NCI-H446 treated with DMSO at 0.1 percent for 48 hours (cell line): ENCODE measurements at regions not wholly inside any gene's neighbourhood (a gene's known extent, or its start where the extent isn't known, plus 50 kb on each side); places are given as distances from the start of the nearest gene placed in this dataset.

ENCODE experiments used
- DNase-seq: peaks from one replicate; lab custom pipeline; 2025; lab: John Stamatoyannopoulos, UW

DNA sequence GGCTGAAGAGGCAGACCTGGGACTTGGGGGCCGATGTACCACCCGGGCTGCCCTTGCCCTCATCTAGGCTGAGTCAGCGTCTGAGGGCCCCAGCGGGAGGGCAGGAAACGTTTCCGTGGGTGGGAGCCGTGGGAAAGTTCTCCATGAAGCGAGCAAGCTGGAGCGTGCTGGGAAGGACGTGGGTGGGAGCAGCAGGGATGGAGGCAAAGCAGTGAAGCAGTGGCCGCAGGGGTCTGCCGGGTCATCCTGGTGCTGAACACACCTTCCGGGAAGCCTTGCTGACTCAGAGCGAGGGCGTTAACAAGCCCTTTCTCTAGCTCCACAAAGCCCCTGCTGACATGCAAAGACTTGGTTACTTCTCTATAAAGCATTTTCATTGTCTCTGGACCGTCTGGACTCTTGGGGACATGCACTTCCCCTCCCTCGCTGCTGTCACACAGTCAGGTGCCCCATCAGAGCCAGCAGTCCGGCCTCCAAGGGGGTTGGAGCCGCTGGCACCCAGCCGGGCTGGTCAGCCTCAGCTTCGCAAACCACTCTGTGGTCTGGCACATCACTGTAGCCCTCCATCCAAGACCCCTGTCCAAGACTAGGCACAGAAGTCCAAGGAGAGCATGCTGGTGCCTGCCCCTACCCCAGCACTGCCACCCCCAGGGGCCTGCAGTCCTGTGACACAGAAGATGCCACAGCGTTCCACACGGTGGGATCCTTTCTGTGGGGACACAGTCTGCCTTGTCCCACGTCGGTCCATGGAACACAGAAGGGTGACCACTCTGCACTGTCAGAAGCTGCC is 115.1 kb upstream of the GPC1 start:
- no peak for DNase-seq

- DNase-seq: no peak
Observed at GRCh38 chr2:240322231-240322955, 113.1 kb upstream of the GPC1 start.

DNA sequence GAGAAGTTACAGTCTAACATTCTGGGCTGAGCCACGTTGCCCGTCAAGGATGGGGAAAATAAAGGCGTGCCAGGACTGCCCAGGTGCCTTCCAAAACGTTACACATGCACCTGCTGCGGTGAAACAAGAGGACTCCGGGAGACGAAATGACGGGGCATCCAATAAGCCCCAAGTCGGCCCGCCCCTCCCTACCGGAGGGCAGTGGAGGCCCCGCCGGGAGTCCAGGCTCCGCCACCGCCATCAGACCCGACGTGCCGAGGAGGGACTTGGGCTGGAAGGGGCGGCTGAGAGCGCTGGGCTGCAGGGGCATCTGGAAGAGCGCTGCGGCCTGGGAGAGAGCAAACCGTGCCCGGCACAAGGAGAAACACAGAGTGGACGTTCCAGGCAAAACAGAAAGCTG is 112.5 kb upstream of the GPC1 start:
- no peak for DNase-seq

DNA sequence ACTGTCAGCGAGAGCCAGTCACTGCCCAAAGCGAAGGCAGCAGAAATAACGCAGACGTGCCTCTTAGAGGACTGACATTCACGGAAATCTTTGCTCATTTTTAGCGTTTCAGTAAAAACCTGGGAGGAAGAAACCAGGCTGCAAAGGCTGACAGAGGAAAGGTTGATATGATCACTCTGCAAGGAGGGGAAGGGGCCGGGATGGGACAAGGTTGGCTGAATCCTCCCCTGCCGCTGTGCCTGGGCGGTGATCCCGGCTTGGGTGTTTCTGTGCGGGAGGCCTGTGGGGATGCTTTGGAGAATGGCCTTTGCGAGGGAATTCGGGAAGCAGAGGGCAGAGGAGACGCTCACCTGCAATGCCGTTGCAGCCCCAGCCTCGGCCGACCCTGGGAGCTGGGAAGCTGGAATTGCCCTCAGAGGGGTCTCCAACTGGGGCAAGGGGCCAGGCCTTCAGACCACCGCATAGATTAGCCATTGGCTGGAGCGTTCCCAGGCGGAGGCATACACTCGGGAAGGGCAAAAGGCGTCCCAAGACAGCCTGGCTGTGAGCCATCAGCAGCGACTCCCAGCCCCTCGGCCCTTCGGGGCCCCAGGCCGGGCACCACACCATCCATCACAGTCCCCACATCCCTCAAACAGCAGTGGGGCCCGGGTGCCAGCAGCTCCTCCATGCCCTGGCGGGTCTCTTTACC is 111.7 kb upstream of the GPC1 start:
- no peak for DNase-seq

- no peak for DNase-seq
Observed at GRCh38 chr2:240324312-240325015, 111.0 kb upstream of the GPC1 start.

DNA sequence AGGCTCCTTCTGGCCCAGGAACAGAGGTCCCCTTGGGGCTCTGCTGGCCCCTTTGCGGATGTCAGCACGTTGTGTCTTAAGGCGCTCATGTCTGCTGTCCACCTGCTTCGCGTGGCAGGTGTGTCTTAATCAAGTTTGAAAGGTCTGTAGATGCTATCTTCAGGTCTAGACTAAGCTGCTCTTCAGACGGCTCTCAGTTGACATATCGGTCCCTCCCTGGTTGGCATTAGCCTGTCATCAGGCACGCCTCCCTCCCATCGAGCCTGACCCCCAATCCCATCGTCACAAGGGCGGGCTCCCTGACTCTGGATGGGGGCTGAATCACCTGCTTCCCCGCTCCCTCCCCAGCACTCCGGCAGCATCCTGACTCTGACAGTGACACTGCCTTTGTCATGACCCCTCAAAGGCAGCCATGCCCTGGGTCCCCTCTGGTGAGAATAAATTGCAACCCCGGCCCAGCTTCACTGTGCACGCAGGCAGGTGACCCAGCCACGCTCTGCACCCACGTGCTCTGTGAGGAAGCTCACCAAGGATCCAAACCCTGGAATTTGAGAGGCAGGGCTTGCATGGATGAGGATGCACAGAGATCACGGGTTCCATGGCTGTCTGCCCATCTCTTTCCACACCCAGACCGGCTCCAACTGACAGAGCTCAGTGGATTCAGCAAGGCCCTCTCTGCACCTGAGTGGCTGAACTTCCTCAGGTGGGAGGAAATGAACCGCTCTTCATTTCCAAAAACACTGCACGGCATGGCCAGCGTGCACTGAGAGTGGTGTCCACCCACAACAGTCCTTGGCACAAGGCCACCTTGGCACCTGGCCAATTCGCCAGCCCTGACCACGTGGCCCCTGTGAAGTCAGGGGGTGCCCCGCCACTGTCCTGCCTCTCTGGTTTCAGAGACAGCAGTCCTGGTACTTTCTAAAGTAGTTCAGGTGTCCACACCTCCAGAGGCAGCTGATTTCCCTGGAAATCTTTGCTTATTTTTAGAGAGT is 110.2 kb upstream of the GPC1 start:
- no peak for DNase-seq

DNA sequence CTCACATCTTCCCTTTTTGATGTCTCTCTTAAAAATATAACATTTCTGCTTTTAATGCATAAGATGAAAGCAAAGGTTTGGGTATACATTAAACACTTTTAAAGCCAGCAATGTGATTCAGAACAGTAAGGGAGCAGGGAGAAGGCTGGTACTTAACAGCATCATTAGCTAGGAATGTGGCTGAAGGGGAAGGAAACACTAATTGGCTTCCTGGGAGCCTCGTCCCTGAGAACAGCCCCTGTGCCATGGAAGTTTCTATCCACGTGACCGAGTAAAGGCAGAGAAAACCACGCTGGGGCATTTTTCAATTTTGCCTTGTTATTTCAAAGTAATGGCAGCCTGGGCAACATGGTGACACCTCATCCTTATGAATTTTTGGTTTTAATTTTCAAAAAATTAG is 109.2 kb upstream of the GPC1 start:
- DNase-seq: no peak

- DNase-seq: no peak
Observed at GRCh38 chr2:240326886-240327285, 108.6 kb upstream of the GPC1 start.

DNA sequence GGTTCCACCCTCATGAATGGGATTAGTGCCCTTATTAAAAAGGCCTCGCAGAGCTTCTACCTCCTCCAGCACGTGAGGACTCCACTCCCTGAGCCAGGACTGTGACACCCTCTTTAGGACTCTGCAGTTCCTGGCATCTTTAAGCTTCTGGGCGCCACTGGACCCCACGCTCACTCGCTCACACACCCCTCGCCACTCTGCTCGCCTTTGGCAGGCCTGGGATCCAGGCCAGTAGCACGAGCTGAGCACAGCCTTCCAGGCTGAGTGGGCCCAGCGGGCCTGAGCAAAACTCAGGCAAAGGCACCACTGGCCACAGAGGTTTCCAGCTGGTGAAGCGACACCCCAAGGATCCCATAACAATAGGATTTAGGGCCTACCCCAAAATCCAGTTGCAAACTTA is 107.9 kb upstream of the GPC1 start:
- DNase-seq: no peak

- DNase-seq: no peak
Observed at GRCh38 chr2:240328526-240328925, 106.9 kb upstream of the GPC1 start.

DNA sequence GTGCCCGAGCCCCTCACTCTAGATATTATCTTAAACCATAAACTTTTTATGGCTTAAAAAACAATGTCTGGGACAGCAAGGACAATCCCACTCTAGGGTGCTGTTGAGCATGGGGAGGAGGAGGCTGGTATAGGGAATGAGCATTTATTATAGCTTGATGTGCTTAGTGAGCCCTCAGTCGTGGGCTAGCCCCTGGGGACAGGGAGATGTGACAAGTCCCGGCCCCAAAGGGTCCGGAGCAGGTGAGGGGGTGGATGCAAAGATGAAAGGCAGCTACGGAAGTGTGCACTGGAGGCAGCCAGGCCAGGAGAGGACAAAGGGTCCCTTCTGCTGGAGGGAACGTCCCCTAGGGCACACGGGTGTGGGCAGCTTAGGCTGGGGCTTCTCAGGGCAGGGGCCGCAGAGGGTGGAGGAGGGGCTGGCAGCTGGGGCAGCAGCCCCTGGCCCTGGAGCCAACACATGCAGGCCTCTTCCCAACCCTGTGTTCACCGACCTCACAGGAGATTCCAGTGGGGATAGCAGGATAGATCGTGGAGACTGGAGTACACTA is 106.3 kb upstream of the GPC1 start:
- no peak for DNase-seq

DNA sequence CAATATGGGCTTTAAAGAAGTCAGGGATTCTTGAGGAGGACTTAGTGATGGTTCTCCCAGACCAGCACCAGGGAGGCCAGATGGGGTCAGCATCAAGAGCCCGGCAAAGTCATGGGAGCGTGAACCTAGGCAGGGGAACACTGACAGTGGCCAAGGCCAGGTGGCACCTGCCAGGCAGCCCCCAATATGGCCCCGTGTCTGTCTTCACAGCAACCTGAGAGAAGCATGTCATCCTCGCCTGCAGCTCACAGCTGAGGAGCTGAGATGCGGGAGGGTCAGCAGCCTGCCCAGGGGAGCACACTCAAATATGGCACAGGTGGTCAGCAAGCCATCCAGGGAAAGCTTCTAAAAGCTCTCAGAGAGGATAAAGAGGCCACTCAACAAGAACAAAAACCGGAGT is 105.7 kb upstream of the GPC1 start:
- DNase-seq: no peak

DNA sequence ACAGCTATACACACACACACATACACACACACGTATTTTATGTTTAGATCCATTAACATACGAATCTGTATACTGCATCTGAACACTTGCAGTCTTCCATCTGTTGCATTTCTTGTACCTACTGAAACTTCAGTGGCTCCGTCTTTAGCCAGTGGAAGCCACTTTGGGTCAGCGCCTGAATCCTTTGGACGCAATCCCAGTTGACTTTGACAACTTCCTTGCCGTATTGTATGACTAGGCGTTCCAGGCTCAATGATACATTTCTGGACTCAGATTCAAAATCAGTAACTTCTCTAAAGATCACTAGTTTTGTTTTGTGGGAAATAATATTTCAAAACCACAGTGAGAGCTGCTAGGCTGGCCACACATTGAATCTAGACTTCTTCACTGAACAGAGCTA is 101.5 kb upstream of the GPC1 start:
- no peak for DNase-seq

DNA sequence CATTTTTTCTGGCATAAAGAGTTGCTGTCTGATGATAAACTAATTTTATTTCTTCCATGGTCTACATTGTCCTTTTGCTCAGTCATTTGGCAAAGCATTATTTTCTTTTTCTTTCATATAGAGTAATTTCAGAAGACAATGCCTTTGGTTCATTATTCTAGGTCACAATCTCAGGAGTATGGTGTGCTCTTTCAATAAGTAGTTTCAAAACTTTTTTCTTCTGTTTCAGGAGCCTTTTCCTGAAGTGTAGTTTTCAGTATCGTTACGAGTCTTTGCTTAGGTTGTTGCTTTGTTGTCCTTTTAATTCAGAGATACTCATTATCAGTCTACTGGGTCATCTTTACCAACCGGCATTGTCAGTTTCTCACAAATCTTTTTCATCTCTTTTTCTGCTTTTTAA is 100.4 kb upstream of the GPC1 start:
- no peak for DNase-seq

DNA sequence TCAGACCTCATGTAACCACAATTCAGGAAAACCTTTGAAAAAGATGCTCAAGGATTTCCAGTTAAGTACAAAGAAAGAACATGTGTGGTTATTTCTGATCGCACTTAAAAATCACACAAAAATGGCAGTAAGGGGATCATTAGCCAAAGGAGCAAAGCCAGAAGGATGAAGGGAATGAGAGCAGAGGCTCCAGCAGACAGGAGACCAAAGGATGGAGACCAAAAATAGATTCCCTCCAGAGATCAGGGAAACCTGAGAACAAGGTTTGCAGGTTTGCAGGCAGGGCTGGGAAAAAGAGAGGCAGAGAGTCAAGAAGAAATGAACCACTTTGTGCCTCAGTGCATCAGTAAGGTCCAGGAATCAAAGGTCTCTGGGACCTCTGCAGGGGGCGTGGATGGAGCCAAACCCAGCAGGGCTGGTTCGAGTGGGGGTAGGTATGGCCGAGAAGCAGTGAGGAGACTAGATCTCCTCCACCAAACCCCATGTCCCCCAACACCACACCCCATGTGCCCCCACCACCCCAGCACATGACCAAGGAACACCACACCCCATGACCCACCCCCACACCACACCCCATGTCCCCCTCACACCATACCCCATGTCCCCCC is 98.5 kb upstream of the GPC1 start:
- DNase-seq: no peak

GRCh38 chr2:240338274-240338673 is 97.2 kb upstream of the GPC1 start:
- no peak for DNase-seq

- no peak for DNase-seq
Observed at GRCh38 chr2:240339411-240340360, 95.8 kb upstream of the GPC1 start.

GRCh38 chr2:240340361-240340761 is 95.1 kb upstream of the GPC1 start:
- no peak for DNase-seq

GRCh38 chr2:240341064-240341463 is 94.4 kb upstream of the GPC1 start:
- DNase-seq: no peak
